ENCODE measurements at regions not wholly inside any gene's neighbourhood (a gene's known extent, or its start where the extent isn't known, plus 50 kb on each side); places are given as distances from the start of the nearest gene placed in this dataset.

- peak; percentile 100 for DNase-seq
Measured at GRCh38 chr11:24348908-24349307, 147.9 kb upstream of the LUZP2 start.

DNA sequence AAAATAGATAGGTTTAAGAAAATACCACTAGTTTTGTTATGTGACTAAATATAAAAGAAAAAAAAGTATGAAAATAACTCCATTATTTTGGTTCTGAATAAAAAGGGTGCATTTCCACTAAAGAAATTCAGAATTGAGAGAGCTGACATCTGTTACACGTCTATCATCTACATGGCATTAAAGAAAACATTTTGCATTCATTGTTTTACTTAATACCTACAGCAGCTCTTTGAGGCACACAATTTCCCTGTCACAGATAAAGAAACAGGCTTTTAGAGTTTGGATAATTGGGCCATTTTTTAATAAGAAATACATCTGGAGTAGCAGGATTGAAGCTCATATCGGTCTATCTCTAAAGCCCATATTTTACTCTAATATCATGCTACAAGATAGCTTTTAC, 145.7 kb upstream of the LUZP2 start:
- no peak for DNase-seq

- DNase-seq: peak; percentile 60
Measured at GRCh38 chr11:24356501-24356900, 140.4 kb upstream of the LUZP2 start.

- no peak for DNase-seq
Measured at GRCh38 chr11:24357620-24358410, 139.0 kb upstream of the LUZP2 start.

- DNase-seq: no peak
Measured at GRCh38 chr11:24372491-24372890, 124.4 kb upstream of the LUZP2 start.

GRCh38 chr11:24373516-24373915, 123.3 kb upstream of the LUZP2 start:
- DNase-seq: no peak

- DNase-seq: no peak
Measured at GRCh38 chr11:24375351-24375750, 121.5 kb upstream of the LUZP2 start.

GRCh38 chr11:24375931-24376330, 120.9 kb upstream of the LUZP2 start:
- DNase-seq: no peak

DNA sequence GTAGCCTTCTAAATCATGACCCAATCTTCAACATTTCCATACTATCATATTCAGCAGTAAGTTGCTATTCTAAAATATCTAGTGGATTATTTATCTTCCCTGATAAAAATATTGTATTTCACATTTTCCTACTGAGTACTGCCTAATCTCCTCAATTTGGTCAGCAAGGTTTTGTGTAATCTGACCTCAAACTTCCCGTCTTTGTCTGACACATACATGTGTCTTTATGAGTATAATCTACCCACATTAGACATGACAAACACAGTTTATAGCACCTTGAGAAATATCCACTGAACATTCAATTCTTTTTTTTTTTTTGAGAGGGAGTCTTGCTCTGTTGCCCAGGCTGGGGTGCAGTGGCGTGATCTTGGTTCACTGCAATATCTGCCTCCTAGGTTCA, 113.7 kb upstream of the LUZP2 start:
- no peak for DNase-seq

DNA sequence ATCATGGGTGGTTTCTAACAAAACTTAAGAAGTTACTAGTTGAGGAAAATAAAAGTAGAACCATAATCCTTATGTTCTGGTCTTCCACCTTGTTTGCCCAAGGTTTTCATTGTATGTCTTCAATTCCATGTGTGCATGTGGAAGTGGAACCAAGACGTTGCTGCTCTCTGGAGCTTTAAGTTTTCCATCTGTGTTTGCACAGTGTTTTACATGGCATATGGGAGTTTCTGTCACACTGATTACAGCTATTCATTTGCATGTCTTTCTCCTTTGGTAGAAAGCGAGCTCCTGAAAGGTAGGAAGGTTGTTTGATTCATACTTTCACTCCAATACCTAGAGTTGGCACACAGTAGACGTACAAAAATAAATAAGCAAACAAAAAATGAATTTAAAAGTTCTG, 112.6 kb upstream of the LUZP2 start:
- DNase-seq: peak; percentile 76

GRCh38 chr11:24386546-24387397, 110.1 kb upstream of the LUZP2 start:
- peak; percentile 81 for DNase-seq

DNA sequence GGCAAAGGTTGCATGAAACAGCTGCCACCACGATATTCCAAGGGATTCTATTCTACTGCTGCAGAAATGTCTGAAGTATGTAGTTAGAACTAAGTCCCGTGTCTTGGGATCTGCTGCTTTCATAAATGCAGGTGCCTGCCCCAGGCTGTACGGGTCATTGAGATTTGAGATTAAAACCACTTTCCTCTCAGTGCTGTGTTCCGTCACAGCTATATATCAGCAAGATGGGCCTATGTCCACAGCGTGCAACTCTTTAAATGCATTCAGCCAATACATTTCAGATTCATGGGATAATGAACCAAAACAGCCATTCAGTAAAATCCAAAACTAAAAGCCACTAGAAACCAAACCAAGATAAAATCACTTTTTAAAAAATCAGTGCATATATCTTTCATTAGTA, 107.3 kb upstream of the LUZP2 start:
- no peak for DNase-seq

DNA sequence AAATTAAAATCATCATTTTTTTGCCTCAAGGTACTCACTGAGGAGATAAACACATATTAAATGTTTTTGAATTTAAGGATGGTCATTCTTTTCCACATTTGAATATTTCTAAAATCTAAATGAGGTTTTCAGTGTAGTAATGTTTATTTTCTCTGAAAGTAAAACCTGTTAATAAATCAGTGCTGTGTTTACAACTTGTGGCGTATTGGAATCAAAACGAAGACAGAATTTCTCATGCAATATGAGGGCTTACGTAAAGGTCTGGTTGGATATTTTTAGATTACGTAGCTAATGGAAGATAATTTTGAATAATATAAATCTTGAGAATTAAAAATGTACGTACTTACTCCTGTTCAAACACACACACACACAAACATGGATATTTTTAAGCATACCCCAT, 106.8 kb upstream of the LUZP2 start:
- no peak for DNase-seq

GRCh38 chr11:24390762-24391161, 106.1 kb upstream of the LUZP2 start:
- peak; percentile 75 for DNase-seq

DNA sequence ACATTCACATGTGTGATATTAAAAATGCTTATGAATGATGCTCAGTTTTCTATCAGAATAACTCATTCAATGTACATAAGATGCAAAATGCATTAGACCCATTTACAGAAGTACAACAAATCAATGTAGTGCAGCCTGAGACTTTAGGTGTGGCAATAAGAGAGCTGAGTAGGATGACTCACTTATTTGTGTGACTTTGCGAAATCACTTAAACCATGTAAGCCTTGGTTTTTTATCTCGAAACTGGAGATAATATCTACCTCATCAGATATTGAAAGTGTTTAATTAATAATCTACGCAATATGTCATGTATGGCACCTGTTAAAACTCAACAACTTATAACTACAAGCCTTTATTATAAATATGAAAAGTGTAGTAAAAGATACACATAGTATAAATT, 105.7 kb upstream of the LUZP2 start:
- peak; percentile 54 for DNase-seq

DNA sequence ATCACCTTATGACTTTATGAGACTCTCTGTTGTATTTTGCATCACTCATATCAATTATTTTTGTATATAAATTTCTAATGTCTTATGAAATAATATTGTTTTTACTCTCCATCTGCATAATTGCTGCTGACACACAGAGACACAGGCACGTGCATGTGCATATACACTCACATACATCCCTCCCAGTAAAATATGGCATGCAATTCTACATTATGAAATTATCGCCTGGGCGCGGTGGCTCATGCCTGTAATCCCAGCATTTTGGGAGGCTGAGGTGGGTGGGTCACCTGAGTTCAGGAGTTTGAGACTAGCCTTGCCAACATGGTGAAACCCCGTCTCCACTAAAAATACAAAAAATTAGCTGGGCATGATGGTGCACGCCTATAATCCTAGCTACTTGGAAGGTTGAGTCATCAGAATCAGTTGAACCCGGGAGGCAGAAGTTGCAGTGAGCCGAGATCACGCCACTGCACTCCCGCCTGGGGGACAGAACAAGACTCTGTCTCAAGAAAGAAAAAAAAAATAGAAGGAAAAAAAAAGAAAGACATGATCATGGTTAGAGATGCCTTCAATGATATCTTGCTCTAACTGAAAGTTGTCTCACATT, 96.7 kb upstream of the LUZP2 start:
- DNase-seq: peak; percentile 67

DNA sequence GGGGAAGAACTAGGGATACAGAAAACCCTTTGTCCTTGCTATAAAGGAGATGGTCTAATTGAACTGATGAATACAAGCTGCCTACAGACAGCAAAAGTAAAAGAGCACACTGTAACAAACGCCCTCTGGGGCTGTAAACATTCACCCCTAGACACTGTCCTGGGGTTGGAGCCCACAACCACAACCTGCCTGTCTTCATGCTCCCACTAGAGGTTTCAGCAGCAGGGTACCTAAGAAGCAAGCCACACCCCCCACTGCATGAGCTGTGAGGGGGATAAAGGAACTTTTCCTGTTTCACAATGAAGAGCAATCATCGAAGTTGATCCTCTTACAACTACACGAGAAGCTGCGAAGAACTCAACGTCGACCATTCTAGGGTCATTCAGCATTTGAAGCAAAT, 90.5 kb upstream of the LUZP2 start:
- DNase-seq: no peak

GRCh38 chr11:24406980-24407379, 89.9 kb upstream of the LUZP2 start:
- DNase-seq: no peak

DNA sequence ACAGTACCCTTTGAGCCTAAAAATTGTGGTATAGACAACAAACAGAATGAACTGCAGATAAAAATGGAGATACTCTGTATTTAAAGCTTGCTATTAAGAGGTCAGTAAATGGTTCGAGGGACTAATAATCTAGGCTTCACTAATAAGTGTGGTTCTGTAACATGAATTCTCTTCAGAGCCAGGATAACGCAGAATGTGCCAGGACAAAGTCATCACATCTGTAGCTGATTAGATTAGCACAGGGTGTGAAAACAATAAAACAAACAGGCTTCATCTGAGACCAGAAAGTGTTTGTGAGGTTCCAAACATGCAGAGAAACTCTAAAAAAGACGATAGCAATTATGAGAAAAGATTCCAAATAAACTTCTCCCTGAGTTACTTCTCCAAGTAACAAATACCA, 89.1 kb upstream of the LUZP2 start:
- no peak for DNase-seq

DNA sequence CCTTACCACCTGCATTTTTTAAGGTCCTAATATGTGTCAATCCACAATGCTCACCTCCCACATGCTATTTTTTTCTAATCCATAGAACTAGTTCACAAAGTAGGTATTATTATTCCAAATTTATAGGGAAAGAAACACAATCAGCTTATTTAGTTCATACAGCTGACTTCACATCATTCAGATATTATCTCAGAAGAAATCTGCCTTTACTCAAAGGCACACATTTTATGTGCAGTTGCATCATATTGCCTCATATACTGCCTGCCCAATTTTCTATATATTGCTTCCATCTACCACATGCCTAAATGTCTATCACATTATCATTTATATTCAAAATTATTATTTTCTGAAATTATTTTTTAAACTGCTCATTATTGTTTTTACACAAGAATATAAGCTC, 88.7 kb upstream of the LUZP2 start:
- DNase-seq: no peak

- DNase-seq: no peak
Measured at GRCh38 chr11:24411791-24412190, 85.1 kb upstream of the LUZP2 start.

GRCh38 chr11:24412722-24413121, 84.1 kb upstream of the LUZP2 start:
- no peak for DNase-seq

- no peak for DNase-seq
Measured at GRCh38 chr11:24413391-24413790, 83.5 kb upstream of the LUZP2 start.
